Epithelial cell of proximal tubule (primary cell): ENCODE measurements at regions not wholly inside any gene's neighbourhood (a gene's known extent, or its start where the extent isn't known, plus 50 kb on each side); places are given as distances from the start of the nearest gene placed in this dataset.
"Not testable (repeated sequence)": the region's sequence is repeated elsewhere in the genome, so short reads cannot be mapped to it uniquely, and the experiment has no call there.

Source experiments
- DNase-seq: peaks from one replicate; pipeline ENCODE4 v3.0.0-alpha.2; 2011; ENCODE audit warnings: low read depth
- H3K4me3 ChIP-seq: 2 replicates; pipeline ENCODE4 v1.5.1; 2011; ENCODE audit warnings: low read depth, mild to moderate bottlenecking, low read length
- CTCF ChIP-seq: conservative IDR thresholded peaks from 2 replicates; pipeline ENCODE4 v1.5.1; 2012; ENCODE audit warnings: low read depth, mild to moderate bottlenecking, low read length

- DNase-seq, result no peak
- TF ChIP-seq CTCF, result no peak
- no peak overlapping the region for H3K4me3 ChIP-seq
Measured at GRCh38 chr12:46981622-46982021, 97.8 kb upstream of the PCED1B start.

GRCh38 chr12:46982629-46983392 lies 96.6 kb upstream of the PCED1B start:
- DNase-seq, result no peak
- H3K4me3 ChIP-seq, result no peak overlapping the region
- no peak for TF ChIP-seq CTCF

GRCh38 chr12:46983393-46983793 lies 96.0 kb upstream of the PCED1B start:
- no peak for DNase-seq
- TF ChIP-seq CTCF, result no peak
- no peak overlapping the region for H3K4me3 ChIP-seq

GRCh38 chr12:46983959-46984841 lies 95.2 kb upstream of the PCED1B start:
- TF ChIP-seq CTCF, result peak; percentile 93
- no peak overlapping the region for H3K4me3 ChIP-seq
- no peak for DNase-seq

- no peak overlapping the region for H3K4me3 ChIP-seq
- DNase-seq, result no peak
- TF ChIP-seq CTCF, result no peak
Measured at GRCh38 chr12:46985816-46986215, 93.6 kb upstream of the PCED1B start.

- not testable (repeated sequence) for DNase-seq, H3K4me3 ChIP-seq
Measured at GRCh38 chr12:46988122-46988521, 91.3 kb upstream of the PCED1B start.

- no peak overlapping the region for H3K4me3 ChIP-seq
- TF ChIP-seq CTCF, result no peak
- no peak for DNase-seq
Measured at GRCh38 chr12:46990211-46990610, 89.2 kb upstream of the PCED1B start.

GRCh38 chr12:46992051-46992450 lies 87.4 kb upstream of the PCED1B start:
- not testable (repeated sequence) for H3K4me3 ChIP-seq

More at GRCh38 chr12:46992051-46992450, 87.4 kb upstream of the PCED1B start:
- not testable (repeated sequence) for DNase-seq
